Gastrocnemius medialis (tissue), 4 donors: ENCODE measurements at regions not wholly inside any gene's neighbourhood (a gene's known extent, or its start where the extent isn't known, plus 50 kb on each side); places are given as distances from the start of the nearest gene placed in this dataset.
"Not testable (repeated sequence)": the region's sequence is repeated elsewhere in the genome, so short reads cannot be mapped to it uniquely, and the experiment has no call there.

Experiments
- ATAC-seq, 2 donors: fragments of 150-250 bp; one replicate each; pipeline ENCODE4 v1.9.1; 2016
- DNase-seq, 2 donors: peaks; one replicate each; pipeline ENCODE4 v3.0.0-alpha.2; 2019
- H3K27ac ChIP-seq, 4 donors: fragments of 200-600 bp; sonication (generic); 1 replicate in 1 of 4; 2 replicates in 3 of 4; pipeline ENCODE4 v1.5.1; 2016 to 2018; ENCODE audit warnings: mild to moderate bottlenecking in 2 of 4, moderate library complexity in 1 of 4
- H3K27me3 ChIP-seq, 3 donors: fragments of 200-600 bp; sonication (generic) in 2 of 3; 1 replicate in 1 of 3; 2 replicates in 2 of 3; pipeline versions ENCODE4 v1.5.1 to v1.6.0; 2016 to 2019; ENCODE audit warnings: mild to moderate bottlenecking in 1 of 3, moderate library complexity in 1 of 3
- H3K36me3 ChIP-seq, 2 donors: fragments of 200-600 bp; sonication (generic) in 1 of 2; one replicate each; pipeline ENCODE4 v1.5.1; 2017 to 2018
- H3K4me1 ChIP-seq, 2 donors: fragments of 200-600 bp; sonication (generic) in 1 of 2; one replicate each; pipeline ENCODE4 v1.5.1; 2016 to 2017; ENCODE audit warnings: mild to moderate bottlenecking in 2 of 2
- H3K4me3 ChIP-seq, 4 donors: fragments of 200-600 bp; sonication (generic) in 3 of 4; 1 replicate in 1 of 4; 2 replicates in 3 of 4; pipeline ENCODE4 v1.5.1; 2016 to 2019; ENCODE audit warnings: mild to moderate bottlenecking in 2 of 4
- H3K9me3 ChIP-seq, 3 donors: fragments of 200-600 bp; sonication (generic) in 2 of 3; 1 replicate in 1 of 3; 2 replicates in 2 of 3; pipeline ENCODE4 v1.5.1; 2016 to 2019
- CTCF ChIP-seq, 5 experiments: fragments of 450-650 bp in 3 of 5; fragments of 200-600 bp in 2 of 5; sonication (generic) in 2 of 5; IDR thresholded peaks in 4 of 5; conservative IDR thresholded peaks in 1 of 5; 1 replicate in 4 of 5; 2 replicates in 1 of 5; pipeline ENCODE4 v1.5.1; 2016 to 2019; ENCODE audit warnings: antibody characterized with exemption in 5 of 5, mild to moderate bottlenecking in 3 of 5, moderate library complexity in 3 of 5
- POLR2A ChIP-seq, 2 donors: fragments of 450-650 bp; IDR thresholded peaks; one replicate each; pipeline ENCODE4 v1.6.1; 2017; ENCODE audit warnings: antibody characterized with exemption in 2 of 2, mild to moderate bottlenecking in 2 of 2, moderate library complexity in 2 of 2
- in situ Hi-C, 4 donors: fragments of 200-750 bp; cut with MboI; loops; one replicate each; pipeline versions ENCODE4 v1.15.0 to v1.8.0; 2017; ENCODE audit warnings: low sequenced_read_pairs in 4 of 4
- intact Hi-C: fragments of 100-400 bp; cut with DNase I; formaldehyde crosslinking; loops from one replicate; pipeline ENCODE4 v1.15.1; 2023; ENCODE audit warnings: low total_unique reads

GRCh38 chr5:99348597-99348996 is 419.8 kb upstream of the CHD1 start:
- Histone ChIP-seq H3K36me3 (no peaks in the 10 kb centered on the region), H3K27ac (no peak overlapping the region), H3K4me1 (no peaks in the 10 kb centered on the region), H3K27me3 (no peaks in the 10 kb centered on the region), H3K9me3 (no peaks in the 10 kb centered on the region), H3K4me3 (no peak overlapping the region)
- DNase-seq (no peak), ATAC-seq (no peak)
- in situ Hi-C loops (no loop called here), intact Hi-C loops (no loop called here)
- TF ChIP-seq CTCF (IDR thresholded peaks at IDR 0.05 in 4 of 5, conservative IDR thresholded peaks at IDR 0.05 in 1 of 5) (no peak), POLR2A (IDR thresholded peaks at IDR 0.05) (no peak)

- in situ Hi-C loops, H3K4me1 ChIP-seq, intact Hi-C loops, H3K27me3 ChIP-seq, H3K27ac ChIP-seq, H3K4me3 ChIP-seq, H3K36me3 ChIP-seq, ATAC-seq, H3K9me3 ChIP-seq, DNase-seq: not testable (repeated sequence)
These were observed 411.0 kb upstream of the CHD1 start for GRCh38 chr5:99339758-99340157.

DNA sequence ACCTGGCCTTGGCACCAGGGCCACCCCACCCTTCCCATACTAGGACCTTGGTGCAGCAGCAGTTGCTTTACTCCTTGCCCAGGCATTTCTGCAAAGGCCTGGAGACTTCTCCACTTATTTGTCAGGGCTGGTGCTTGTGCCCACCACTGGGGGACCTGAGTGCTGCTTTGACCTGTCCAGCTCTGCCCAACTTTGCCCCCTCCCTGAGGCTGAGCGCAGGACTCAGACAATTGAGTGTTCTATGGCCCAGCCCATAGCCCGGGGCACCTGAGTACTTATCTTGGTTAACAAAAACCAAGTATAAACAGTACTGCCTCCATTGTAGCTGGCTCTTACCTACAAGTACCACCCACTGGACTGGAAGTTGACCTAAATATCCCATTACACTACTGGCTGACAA is 406.1 kb upstream of the CHD1 start:
- no peak overlapping the region for H3K4me3 ChIP-seq
- no peak overlapping the region for H3K27ac ChIP-seq
- H3K9me3 ChIP-seq: no peaks in the 10 kb centered on the region
- H3K4me1 ChIP-seq: no peaks in the 10 kb centered on the region
- H3K36me3 ChIP-seq: no peaks in the 10 kb centered on the region
- no peak for DNase-seq
- intact Hi-C loops (no loop called here), in situ Hi-C loops (no loop called here)
- no peak for ATAC-seq
- TF ChIP-seq CTCF (IDR thresholded peaks at IDR 0.05 in 4 of 5, conservative IDR thresholded peaks at IDR 0.05 in 1 of 5) (no peak), POLR2A (IDR thresholded peaks at IDR 0.05) (no peak)
- H3K27me3 ChIP-seq: no peaks in the 10 kb centered on the region

- in situ Hi-C loops (no loop called here), intact Hi-C loops (no loop called here)
- Histone ChIP-seq H3K27me3 (no peaks in the 10 kb centered on the region), H3K4me1 (no peaks in the 10 kb centered on the region), H3K36me3 (no peaks in the 10 kb centered on the region), H3K4me3 (no peak overlapping the region), H3K27ac (no peak overlapping the region), H3K9me3 (no peaks in the 10 kb centered on the region)
- DNase-seq (no peak), ATAC-seq (no peak)
- TF ChIP-seq CTCF (IDR thresholded peaks at IDR 0.05 in 4 of 5, conservative IDR thresholded peaks at IDR 0.05 in 1 of 5) (no peak), POLR2A (IDR thresholded peaks at IDR 0.05) (no peak)
These were observed 402.3 kb upstream of the CHD1 start for GRCh38 chr5:99331061-99331460.

- H3K27me3 ChIP-seq: no peaks in the 10 kb centered on the region
- no peaks in the 10 kb centered on the region for H3K9me3 ChIP-seq
- in situ Hi-C loops: no loop called here
- no peaks in the 10 kb centered on the region for H3K36me3 ChIP-seq
- intact Hi-C loops: no loop called here
- DNase-seq (no peak), ATAC-seq (no peak)
- no peaks in the 10 kb centered on the region for H3K4me1 ChIP-seq
- H3K4me3 ChIP-seq: no peak overlapping the region
- no peak for TF ChIP-seq CTCF (IDR thresholded peaks at IDR 0.05 in 4 of 5, conservative IDR thresholded peaks at IDR 0.05 in 1 of 5)
- TF ChIP-seq POLR2A (IDR thresholded peaks at IDR 0.05): no peak
- no peak overlapping the region for H3K27ac ChIP-seq
These were observed 391.6 kb upstream of the CHD1 start for GRCh38 chr5:99320436-99320835.
